SU-DHL-6 (cell line): ENCODE measurements at regions not wholly inside any gene's neighbourhood (a gene's known extent, or its start where the extent isn't known, plus 50 kb on each side); places are given as distances from the start of the nearest gene placed in this dataset.

Source experiments
- H2AFZ ChIP-seq: fragments of 200-600 bp; sonication (generic); 2 replicates; pipeline ENCODE4 v1.6.1; 2014; ENCODE audit warnings: low read depth, mild to moderate bottlenecking, moderate library complexity, mixed read lengths, antibody characterized with exemption, low read length; ENCODE audit not compliant: severe bottlenecking
- H3F3A ChIP-seq: fragments of 200-600 bp; shearing (Covaris generic); 2 replicates; pipeline ENCODE4 v1.6.0; 2016; ENCODE audit warnings: antibody characterized with exemption, mild to moderate bottlenecking; ENCODE audit not compliant: insufficient read depth
- H3K27ac ChIP-seq: fragments of 200-600 bp; sonication (generic); 2 replicates; pipeline ENCODE4 v1.5.1; 2016; ENCODE audit warnings: low read depth, mild to moderate bottlenecking, low read length, moderate library complexity, mixed read lengths
- H3K27me3 ChIP-seq: fragments of 200-600 bp; sonication (generic), shearing (Covaris generic); 2 replicates; pipeline ENCODE4 v1.6.0; 2014; ENCODE audit warnings: mild to moderate bottlenecking, low read length
- H3K36me3 ChIP-seq: fragments of 200-600 bp; sonication (generic); 2 replicates; pipeline ENCODE4 v1.6.1; 2014; ENCODE audit warnings: mild to moderate bottlenecking, low read length, mixed read lengths
- H3K4me2 ChIP-seq: fragments of 300-600, 200-600 bp; shearing (Covaris generic), sonication (generic); 2 replicates; pipeline ENCODE4 v1.6.0; 2014; ENCODE audit warnings: low read length, low read depth, mild to moderate bottlenecking; ENCODE audit not compliant: poor library complexity, severe bottlenecking
- H3K4me3 ChIP-seq: fragments of 200-600 bp; sonication (generic); 2 replicates; pipeline ENCODE4 v1.5.1; 2014; ENCODE audit warnings: antibody characterized with exemption, low read length, mild to moderate bottlenecking, mixed read lengths; ENCODE audit not compliant: insufficient read depth, poor library complexity, severe bottlenecking
- H3K79me2 ChIP-seq: fragments of 200-600 bp; sonication (generic); 2 replicates; pipeline ENCODE4 v1.6.1; 2014; ENCODE audit warnings: mild to moderate bottlenecking, low read length, moderate library complexity; ENCODE audit not compliant: insufficient read depth
- H3K9ac ChIP-seq: fragments of 200-600 bp; sonication (generic); 2 replicates; pipeline ENCODE4 v1.7.0; 2014; ENCODE audit warnings: mild to moderate bottlenecking, low read length
- H3K9me2 ChIP-seq: fragments of 200-600 bp; sonication (generic); replicated peaks from 2 replicates; pipeline ENCODE4 v1.6.1; 2014; ENCODE audit warnings: low read length; ENCODE audit not compliant: insufficient read depth
- H3K9me3 ChIP-seq: fragments of 200-600 bp; sonication (generic); 2 replicates; pipeline ENCODE4 v1.6.1; 2014; ENCODE audit warnings: low read length, mixed read lengths; ENCODE audit not compliant: insufficient read depth
- H4K20me1 ChIP-seq: fragments of 200-600 bp; sonication (generic); 2 replicates; pipeline ENCODE4 v1.6.1; 2014; ENCODE audit warnings: low read depth, mild to moderate bottlenecking, antibody characterized with exemption, low read length, moderate library complexity, mixed read lengths
- EZH2phosphoT487 ChIP-seq: fragments of 200-600 bp; sonication (generic), shearing (Covaris generic); conservative IDR thresholded peaks from 2 replicates; pipeline ENCODE4 v1.6.1; 2018; ENCODE audit warnings: mild to moderate bottlenecking, antibody characterized with exemption, low read length, moderate library complexity, mixed read lengths
- TF ChIP-seq, protein P1 (sequence below): fragments of 200-600 bp; sonication (generic); IDR thresholded peaks from one replicate; pipeline ENCODE4 v1.5.1; 2017; ENCODE audit warnings: antibody characterized with exemption, mild to moderate bottlenecking, low read length, moderate library complexity; ENCODE audit not compliant: insufficient read depth, poor library complexity, severe bottlenecking

DNA sequence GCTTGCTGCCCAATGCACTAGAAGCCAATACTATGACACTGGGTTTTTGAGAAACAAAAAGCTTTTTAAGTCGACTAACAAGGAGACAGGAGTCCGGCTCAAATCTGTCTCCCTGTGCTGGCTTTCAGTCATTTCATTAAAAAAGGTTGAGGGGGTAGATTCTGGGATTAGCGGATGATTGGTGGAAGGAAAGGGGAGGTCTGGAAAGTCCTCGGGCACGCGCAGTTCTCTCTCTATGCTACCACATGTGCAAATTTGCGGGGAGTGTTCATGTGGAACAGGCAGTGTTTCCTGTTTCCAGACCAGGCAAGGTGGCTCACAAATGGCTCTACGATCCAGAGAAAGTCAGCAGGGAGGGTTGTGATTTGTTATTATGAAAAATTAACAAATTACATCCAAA, 89.1 kb upstream of the TOX2 start:
- H3K4me2 ChIP-seq, result no peak overlapping the region

DNA sequence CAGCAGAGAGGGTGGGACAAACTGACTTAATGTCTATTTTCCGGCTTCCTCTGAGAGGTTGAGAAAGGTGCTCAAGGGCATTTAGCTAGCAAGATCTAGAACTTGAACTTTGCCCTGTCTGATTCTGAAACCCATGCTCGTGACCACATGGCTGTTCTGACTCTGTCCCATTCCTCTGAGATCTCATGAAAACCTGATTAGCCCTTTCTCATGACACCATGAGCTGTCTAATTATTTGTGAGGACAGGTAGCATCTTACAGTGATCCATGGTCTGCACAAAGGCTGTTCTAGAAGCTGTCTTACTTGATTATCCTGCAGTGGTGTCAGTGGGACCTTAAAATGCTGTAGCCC, 89.6 kb upstream of the TOX2 start:
- no peak overlapping the region for H3K4me2 ChIP-seq
- H3K36me3 ChIP-seq, result no peaks in the 10 kb centered on the region

More for the DNA sequence above, 89.1 kb upstream of the TOX2 start:
- Histone ChIP-seq H4K20me1 (no peaks in the 10 kb centered on the region), H3K9me2 (no peaks in the 10 kb centered on the region), H3K27ac (no peak overlapping the region), H3K9ac (no peak overlapping the region), H3K4me3 (no peak overlapping the region), H3K27me3 (no peaks in the 10 kb centered on the region), H3K36me3 (no peaks in the 10 kb centered on the region), H3F3A (no peaks in the 10 kb centered on the region), H2AFZ (no peak overlapping the region), H3K79me2 (no peaks in the 10 kb centered on the region), H3K9me3 (no peaks in the 10 kb centered on the region)
- TF ChIP-seq, protein P1, sequence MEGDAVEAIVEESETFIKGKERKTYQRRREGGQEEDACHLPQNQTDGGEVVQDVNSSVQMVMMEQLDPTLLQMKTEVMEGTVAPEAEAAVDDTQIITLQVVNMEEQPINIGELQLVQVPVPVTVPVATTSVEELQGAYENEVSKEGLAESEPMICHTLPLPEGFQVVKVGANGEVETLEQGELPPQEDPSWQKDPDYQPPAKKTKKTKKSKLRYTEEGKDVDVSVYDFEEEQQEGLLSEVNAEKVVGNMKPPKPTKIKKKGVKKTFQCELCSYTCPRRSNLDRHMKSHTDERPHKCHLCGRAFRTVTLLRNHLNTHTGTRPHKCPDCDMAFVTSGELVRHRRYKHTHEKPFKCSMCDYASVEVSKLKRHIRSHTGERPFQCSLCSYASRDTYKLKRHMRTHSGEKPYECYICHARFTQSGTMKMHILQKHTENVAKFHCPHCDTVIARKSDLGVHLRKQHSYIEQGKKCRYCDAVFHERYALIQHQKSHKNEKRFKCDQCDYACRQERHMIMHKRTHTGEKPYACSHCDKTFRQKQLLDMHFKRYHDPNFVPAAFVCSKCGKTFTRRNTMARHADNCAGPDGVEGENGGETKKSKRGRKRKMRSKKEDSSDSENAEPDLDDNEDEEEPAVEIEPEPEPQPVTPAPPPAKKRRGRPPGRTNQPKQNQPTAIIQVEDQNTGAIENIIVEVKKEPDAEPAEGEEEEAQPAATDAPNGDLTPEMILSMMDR, result no peak
- no peak for TF ChIP-seq EZH2phosphoT487

DNA sequence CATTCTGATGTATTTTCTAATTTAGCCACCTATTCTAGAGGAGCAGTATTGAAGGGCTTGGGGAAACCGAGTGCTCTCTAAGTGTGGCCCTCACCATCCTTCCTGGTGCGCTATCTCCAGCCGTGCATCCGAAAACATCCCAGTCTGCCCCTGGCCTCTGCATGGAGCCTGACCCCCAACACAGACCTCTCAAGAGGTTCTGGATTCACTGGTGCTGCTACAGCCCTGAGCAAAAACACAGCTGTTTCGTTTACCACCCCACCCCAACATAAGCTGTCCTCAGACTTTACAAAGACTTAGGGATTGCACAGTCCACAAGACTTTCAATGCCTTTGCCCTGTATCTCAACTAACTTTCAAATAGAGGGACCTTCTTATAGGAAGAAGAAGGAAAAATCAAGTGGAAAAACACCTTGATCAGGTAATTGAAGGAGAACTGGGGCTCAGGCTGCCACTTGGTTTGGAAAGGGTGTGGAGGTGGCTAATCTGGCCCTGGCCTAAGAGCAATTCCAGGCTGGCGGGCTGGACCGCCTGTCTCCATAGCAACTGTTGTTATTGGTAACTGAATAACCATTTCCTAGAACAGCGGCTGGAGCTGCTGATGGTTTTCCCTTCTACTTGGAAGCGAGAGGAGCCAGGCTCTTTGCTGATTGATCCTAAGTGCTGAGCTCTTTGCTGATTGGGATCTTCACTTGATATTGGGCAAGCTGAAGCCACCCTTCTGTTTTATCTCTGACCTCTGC, 90.2 kb upstream of the TOX2 start:
- Histone ChIP-seq H3K79me2 (no peaks in the 10 kb centered on the region), H3K9me3 (no peaks in the 10 kb centered on the region), H3K4me3 (no peak overlapping the region), H3K9me2 (no peaks in the 10 kb centered on the region), H3K36me3 (no peaks in the 10 kb centered on the region), H3K9ac (no peak overlapping the region), H3K4me2 (no peak overlapping the region), H3F3A (no peaks in the 10 kb centered on the region), H3K27ac (no peak overlapping the region), H2AFZ (no peak overlapping the region), H4K20me1 (no peaks in the 10 kb centered on the region), H3K27me3 (no peaks in the 10 kb centered on the region)
- TF ChIP-seq EZH2phosphoT487, result no peak
- TF ChIP-seq, protein P1, result no peak

More for the DNA sequence above, 89.6 kb upstream of the TOX2 start:
- H3K9me3 ChIP-seq, result no peaks in the 10 kb centered on the region
- no peaks in the 10 kb centered on the region for H3K79me2 ChIP-seq
- no peaks in the 10 kb centered on the region for H4K20me1 ChIP-seq
- no peak overlapping the region for H3K27ac ChIP-seq
- H3K9ac ChIP-seq, result no peak overlapping the region
- no peak overlapping the region for H3K4me3 ChIP-seq
- no peaks in the 10 kb centered on the region for H3K9me2 ChIP-seq
- H3F3A ChIP-seq, result no peaks in the 10 kb centered on the region
- H2AFZ ChIP-seq, result no peak overlapping the region
- TF ChIP-seq, protein P1, result no peak
- TF ChIP-seq EZH2phosphoT487, result no peak
- no peaks in the 10 kb centered on the region for H3K27me3 ChIP-seq
